Uterus (tissue), 2 donors: ENCODE measurements at regions not wholly inside any gene's neighbourhood (a gene's known extent, or its start where the extent isn't known, plus 50 kb on each side); places are given as distances from the start of the nearest gene placed in this dataset.

Source experiments
- CTCF ChIP-seq, 4 experiments: fragments of 200-600 bp in 2 of 4; fragments of 450-650 bp in 2 of 4; sonication (generic) in 2 of 4; IDR thresholded peaks; one replicate each; pipeline ENCODE4 v1.5.1; 2016 to 2019; ENCODE audit warnings: antibody characterized with exemption in 4 of 4, mild to moderate bottlenecking in 2 of 4, moderate library complexity in 1 of 4
- POLR2A ChIP-seq, 2 donors: fragments of 450-650 bp; IDR thresholded peaks; one replicate each; pipeline ENCODE4 v1.6.1; 2016; ENCODE audit warnings: antibody characterized with exemption in 2 of 2, mild to moderate bottlenecking in 1 of 2, moderate library complexity in 1 of 2

- TF ChIP-seq POLR2A (IDR thresholded peaks at IDR 0.05): no peak
- no peak for TF ChIP-seq CTCF (IDR thresholded peaks at IDR 0.05)
These were observed 278.7 kb upstream of the KLF4 start for GRCh38 chr9:107768224-107768623.
